ENCODE measurements at regions not wholly inside any gene's neighbourhood (a gene's known extent, or its start where the extent isn't known, plus 50 kb on each side); places are given as distances from the start of the nearest gene placed in this dataset.

- H3K4me1 Mint-ChIP-seq (ENCODE audit: low read depth), result peaks cover 25% of the 10 kb centered on the region
- H3K27ac Mint-ChIP-seq, result no peak overlapping the region
- H3K36me3 Mint-ChIP-seq (ENCODE audit: low read depth), result no peaks in the 10 kb centered on the region
- DNase-seq, result no peak
- H3K9me3 Mint-ChIP-seq, result no peaks in the 10 kb centered on the region
- no peak overlapping the region for H3K4me3 Mint-ChIP-seq
- H3K27me3 Mint-ChIP-seq (ENCODE audit: insufficient read depth), result peaks cover 11% of the 10 kb centered on the region
- TF ChIP-seq CTCF (IDR thresholded peaks at IDR 0.05), result no peak
Measured at GRCh38 chr19:13613447-13613846, 107.2 kb upstream of the CACNA1A start.

- Mint-ChIP-seq H3K27me3 (ENCODE audit: insufficient read depth) (peaks cover 10% of the 10 kb centered on the region), H3K9me3 (no peaks in the 10 kb centered on the region), H3K4me3 (no peak overlapping the region), H3K4me1 (ENCODE audit: low read depth) (peaks cover 7% of the 10 kb centered on the region), H3K27ac (no peak overlapping the region; the same call in 1 of the 2 replicates), H3K36me3 (ENCODE audit: low read depth) (no peaks in the 10 kb centered on the region)
- TF ChIP-seq CTCF (IDR thresholded peaks at IDR 0.05), result no peak
- no peak for DNase-seq
Measured at GRCh38 chr19:13611596-13611995, 105.3 kb upstream of the CACNA1A start.

GRCh38 chr19:13610039-13610691 lies 103.9 kb upstream of the CACNA1A start:
- no peaks in the 10 kb centered on the region for H3K36me3 Mint-ChIP-seq (ENCODE audit: low read depth)
- peaks cover 7% of the 10 kb centered on the region for H3K4me1 Mint-ChIP-seq (ENCODE audit: low read depth)
- TF ChIP-seq CTCF (IDR thresholded peaks at IDR 0.05), result no peak; the same call in 1 of the 2 replicates
- H3K4me3 Mint-ChIP-seq, result no peak overlapping the region
- H3K9me3 Mint-ChIP-seq, result no peaks in the 10 kb centered on the region
- peaks cover 10% of the 10 kb centered on the region for H3K27me3 Mint-ChIP-seq (ENCODE audit: insufficient read depth)
- no peak for DNase-seq
- H3K27ac Mint-ChIP-seq, result no peak overlapping the region

DNA sequence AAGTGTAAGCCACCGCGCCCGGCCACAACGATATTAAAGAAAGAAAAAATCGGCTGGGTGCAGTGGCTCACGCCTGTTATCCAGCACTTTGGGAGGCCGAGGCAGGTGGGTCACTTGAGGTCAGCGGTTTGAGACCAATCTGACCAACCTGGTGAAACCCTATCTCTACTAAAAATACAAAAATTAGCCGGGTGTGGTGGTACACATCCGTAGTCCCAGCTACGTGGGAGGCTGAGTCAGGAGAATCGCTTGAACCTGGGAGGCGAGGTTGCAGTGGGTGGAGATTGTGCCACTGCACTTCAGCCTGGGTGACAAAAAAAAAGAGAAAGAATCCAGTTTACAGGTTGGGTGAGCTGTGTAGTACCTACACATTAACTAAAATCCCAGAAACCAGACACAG lies 99.9 kb upstream of the CACNA1A start:
- TF ChIP-seq CTCF (IDR thresholded peaks at IDR 0.05), result no peak
- DNase-seq, result no peak
- Mint-ChIP-seq H3K4me1 (ENCODE audit: low read depth) (peaks cover 7% of the 10 kb centered on the region), H3K9me3 (no peaks in the 10 kb centered on the region), H3K4me3 (no peak overlapping the region), H3K36me3 (ENCODE audit: low read depth) (no peaks in the 10 kb centered on the region), H3K27ac (no peak overlapping the region), H3K27me3 (ENCODE audit: insufficient read depth) (peaks cover 21% of the 10 kb centered on the region)

DNA sequence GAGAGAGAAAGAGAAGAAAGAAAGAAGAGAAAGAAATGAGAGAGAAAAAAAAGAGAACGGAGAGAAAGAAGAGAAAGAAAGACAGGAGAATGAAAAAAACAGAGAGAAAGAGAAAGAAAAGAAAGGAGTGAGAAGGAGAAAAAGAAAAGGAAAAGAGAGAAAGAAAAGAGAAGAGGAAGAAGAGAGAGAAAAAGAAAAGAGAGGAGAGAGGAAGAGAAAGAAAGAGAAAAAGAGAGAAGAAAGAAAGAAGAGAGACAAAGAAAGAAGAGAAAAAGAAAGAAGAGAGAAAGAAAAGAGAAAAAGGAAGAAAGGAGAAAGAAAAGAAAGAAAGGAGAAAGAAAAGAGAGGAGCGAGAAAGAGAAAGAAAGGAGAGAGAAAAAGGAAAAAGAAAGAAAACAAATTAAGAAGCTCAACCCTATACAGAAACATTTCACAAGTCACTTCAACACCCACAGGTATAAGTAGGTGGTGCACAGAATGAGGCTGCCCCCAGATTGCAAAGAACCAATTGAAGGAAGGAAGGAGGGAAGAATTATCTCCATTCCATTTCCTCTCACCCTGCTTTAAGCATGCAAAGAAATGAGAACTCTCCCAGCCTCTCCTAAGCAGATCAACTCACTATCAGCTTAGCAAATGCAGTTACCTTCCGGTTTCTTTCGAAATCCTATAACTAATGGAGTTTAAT lies 98.8 kb upstream of the CACNA1A start:
- Mint-ChIP-seq H3K27me3 (ENCODE audit: insufficient read depth) (peaks cover 21% of the 10 kb centered on the region), H3K9me3 (no peaks in the 10 kb centered on the region), H3K27ac (no peak overlapping the region), H3K4me3 (no peak overlapping the region), H3K4me1 (ENCODE audit: low read depth) (peaks cover 3% of the 10 kb centered on the region), H3K36me3 (ENCODE audit: low read depth) (no peaks in the 10 kb centered on the region)
- no peak for TF ChIP-seq CTCF (IDR thresholded peaks at IDR 0.05)
- DNase-seq, result no peak

Measured in HFFc6 (cell line).